GM21529 (cell line): ENCODE measurements at regions not wholly inside any gene's neighbourhood (a gene's known extent, or its start where the extent isn't known, plus 50 kb on each side); places are given as distances from the start of the nearest gene placed in this dataset.
"Not testable (repeated sequence)": the region's sequence is repeated elsewhere in the genome, so short reads cannot be mapped to it uniquely, and the experiment has no call there.

Source experiments
- ATAC-seq: cut with Tn5 transposase; IDR thresholded peaks from one replicate; pipeline ENCODE4 v1.9.1; 2021; ENCODE audit not compliant: unreplicated experiment

- no peak for ATAC-seq
These were observed 226.5 kb upstream of the PELI2 start for GRCh38 chr14:55891692-55892091.

- ATAC-seq, result no peak
These were observed 225.3 kb upstream of the PELI2 start for GRCh38 chr14:55892906-55893305.

GRCh38 chr14:55893705-55894104, 224.5 kb upstream of the PELI2 start:
- no peak for ATAC-seq

- no peak for ATAC-seq
These were observed 221.2 kb upstream of the PELI2 start for GRCh38 chr14:55897031-55897430.

- ATAC-seq, result no peak
These were observed 219.3 kb upstream of the PELI2 start for GRCh38 chr14:55898938-55899337.

- no peak for ATAC-seq
These were observed 218.7 kb upstream of the PELI2 start for GRCh38 chr14:55899531-55899930.

GRCh38 chr14:55900749-55901148, 217.5 kb upstream of the PELI2 start:
- ATAC-seq, result no peak

- ATAC-seq, result no peak
These were observed 216.9 kb upstream of the PELI2 start for GRCh38 chr14:55901291-55901690.

- no peak for ATAC-seq
These were observed 216.0 kb upstream of the PELI2 start for GRCh38 chr14:55902241-55902640.

- no peak for ATAC-seq
These were observed 214.1 kb upstream of the PELI2 start for GRCh38 chr14:55904086-55904485.

- ATAC-seq, result no peak
These were observed 210.1 kb upstream of the PELI2 start for GRCh38 chr14:55908106-55908505.

GRCh38 chr14:55909879-55910278, 208.3 kb upstream of the PELI2 start:
- no peak for ATAC-seq

- no peak for ATAC-seq
These were observed 207.5 kb upstream of the PELI2 start for GRCh38 chr14:55910601-55911243.

- no peak for ATAC-seq
These were observed 206.4 kb upstream of the PELI2 start for GRCh38 chr14:55911776-55912175.

GRCh38 chr14:55912344-55912743, 205.9 kb upstream of the PELI2 start:
- no peak for ATAC-seq

GRCh38 chr14:55913324-55914025, 204.7 kb upstream of the PELI2 start:
- ATAC-seq, result no peak

- ATAC-seq, result no peak
These were observed 203.4 kb upstream of the PELI2 start for GRCh38 chr14:55914771-55915170.

GRCh38 chr14:55915456-55915855, 202.8 kb upstream of the PELI2 start:
- no peak for ATAC-seq

- ATAC-seq, result not testable (repeated sequence)
These were observed 198.4 kb upstream of the PELI2 start for GRCh38 chr14:55919800-55920199.

GRCh38 chr14:55921511-55921910, 196.7 kb upstream of the PELI2 start:
- no peak for ATAC-seq

GRCh38 chr14:55926007-55926406, 192.2 kb upstream of the PELI2 start:
- ATAC-seq, result no peak

- ATAC-seq, result no peak
These were observed 191.2 kb upstream of the PELI2 start for GRCh38 chr14:55927028-55927427.

GRCh38 chr14:55928276-55928675, 189.9 kb upstream of the PELI2 start:
- ATAC-seq, result no peak
